EL (cell line): ENCODE measurements at regions not wholly inside any gene's neighbourhood (a gene's known extent, or its start where the extent isn't known, plus 50 kb on each side); places are given as distances from the start of the nearest gene placed in this dataset.
A peak's percentile ranks its signal among the peaks of the same experiment; 100 is the strongest.

Experiments used
- DNase-seq: peaks from one replicate; pipeline ENCODE4 v3.0.0-alpha.2; 2016

DNA sequence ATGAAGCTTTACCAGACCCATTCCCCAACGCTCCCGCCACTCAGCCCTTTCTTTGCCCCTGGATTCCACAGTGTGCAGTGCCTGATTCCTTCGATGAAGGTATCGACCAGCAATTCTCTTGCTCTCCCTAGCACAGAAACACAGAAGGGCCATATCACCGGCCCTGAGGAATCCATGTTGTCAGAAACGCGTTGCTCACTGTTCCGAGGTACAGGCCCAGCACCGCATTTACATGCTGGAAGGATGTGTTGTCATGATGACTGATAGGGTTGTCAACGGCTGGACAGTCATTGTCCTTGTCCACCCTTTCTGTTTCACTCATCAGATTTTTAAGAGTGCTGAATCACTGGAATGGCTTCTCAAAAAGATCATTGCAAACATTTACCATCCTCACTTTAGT is 57.2 kb upstream of the GPR6 start:
- no peak for DNase-seq

GRCh38 chr6:109922851-109923250 is 55.3 kb upstream of the GPR6 start:
- peak; percentile 4 for DNase-seq

DNA sequence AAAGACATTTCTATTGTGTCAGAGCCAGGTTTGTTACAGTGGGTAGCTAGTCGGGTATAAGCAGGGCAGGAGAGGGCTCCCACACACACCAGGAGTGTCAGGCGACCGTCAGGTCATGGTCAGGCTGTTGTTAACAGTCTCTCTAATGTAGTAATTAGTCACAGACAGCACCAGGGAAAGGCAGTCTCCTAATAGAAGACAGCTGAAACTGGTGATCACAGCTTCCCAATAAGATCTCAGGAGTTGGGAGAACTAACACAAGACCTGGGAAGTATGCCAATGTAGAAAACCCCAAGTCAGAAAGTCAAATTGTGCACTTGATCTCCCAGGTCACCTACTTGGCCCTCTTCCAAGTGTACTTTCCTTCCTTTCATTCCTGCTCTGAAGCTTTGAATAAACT is 53.0 kb upstream of the GPR6 start:
- DNase-seq = peak; percentile 4

- DNase-seq = no peak
Observed at GRCh38 chr6:109927052-109927451, 51.1 kb upstream of the GPR6 start.
